PFSK-1 (cell line): ENCODE measurements at regions not wholly inside any gene's neighbourhood (a gene's known extent, or its start where the extent isn't known, plus 50 kb on each side); places are given as distances from the start of the nearest gene placed in this dataset.

Source experiments
- FOXP2 ChIP-seq: optimal IDR thresholded peaks from 2 replicates; pipeline ENCODE3; 2011; ENCODE audit warnings: borderline replicate concordance, control low read depth, inconsistent platforms; ENCODE audit not compliant: insufficient read depth; ENCODE audit errors: extremely low read length, extremely low read depth
- POLR2AphosphoS5 ChIP-seq: IDR thresholded peaks from 2 replicates; pipeline ENCODE4 v1.6.1; 2012; ENCODE audit warnings: low read depth, mild to moderate bottlenecking, control low read depth, low read length, moderate library complexity
- SIN3A ChIP-seq: IDR thresholded peaks from 2 replicates; pipeline ENCODE4 v1.6.1; 2012; ENCODE audit warnings: mild to moderate bottlenecking, low read length, moderate library complexity, borderline replicate concordance; ENCODE audit not compliant: insufficient read depth
- TAF1 ChIP-seq: IDR thresholded peaks from 2 replicates; pipeline ENCODE4 v1.6.1; 2012; ENCODE audit warnings: low read length, control low read depth, borderline replicate concordance; ENCODE audit not compliant: insufficient read depth
- TF ChIP-seq, protein P1 (sequence below), 2 experiments: IDR thresholded peaks; 2 replicates each; pipeline versions ENCODE4 v1.6.1 to v1.8.0; 2011 to 2012; ENCODE audit warnings: low read depth in 2 of 2, low read length in 2 of 2, control low read depth in 1 of 2, inconsistent platforms in 1 of 2, mild to moderate bottlenecking in 1 of 2, moderate library complexity in 1 of 2; ENCODE audit not compliant: insufficient read depth in 1 of 2

DNA sequence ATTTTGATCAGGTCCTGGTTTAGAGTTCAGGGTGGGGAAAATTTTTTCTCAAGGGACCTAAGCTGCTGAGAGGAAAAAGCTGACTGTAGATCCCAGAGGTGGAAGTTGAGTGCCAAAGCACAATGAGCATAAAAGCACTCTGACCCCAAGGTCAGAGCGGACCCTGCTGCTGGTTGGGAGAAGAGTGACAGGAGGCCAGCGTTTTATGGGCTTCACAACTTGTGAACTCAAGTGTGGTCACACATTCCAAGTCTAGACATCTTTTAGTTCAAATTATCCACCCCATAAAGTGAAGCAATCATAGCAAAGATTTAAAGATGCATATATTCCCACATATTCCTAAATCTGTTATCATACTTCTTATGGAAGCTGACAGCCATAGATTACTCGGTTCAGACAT lies 220.3 kb downstream of the CHIC2 start:
- TF ChIP-seq POLR2AphosphoS5: no peak
- no peak for TF ChIP-seq TAF1
- TF ChIP-seq, protein P1, sequence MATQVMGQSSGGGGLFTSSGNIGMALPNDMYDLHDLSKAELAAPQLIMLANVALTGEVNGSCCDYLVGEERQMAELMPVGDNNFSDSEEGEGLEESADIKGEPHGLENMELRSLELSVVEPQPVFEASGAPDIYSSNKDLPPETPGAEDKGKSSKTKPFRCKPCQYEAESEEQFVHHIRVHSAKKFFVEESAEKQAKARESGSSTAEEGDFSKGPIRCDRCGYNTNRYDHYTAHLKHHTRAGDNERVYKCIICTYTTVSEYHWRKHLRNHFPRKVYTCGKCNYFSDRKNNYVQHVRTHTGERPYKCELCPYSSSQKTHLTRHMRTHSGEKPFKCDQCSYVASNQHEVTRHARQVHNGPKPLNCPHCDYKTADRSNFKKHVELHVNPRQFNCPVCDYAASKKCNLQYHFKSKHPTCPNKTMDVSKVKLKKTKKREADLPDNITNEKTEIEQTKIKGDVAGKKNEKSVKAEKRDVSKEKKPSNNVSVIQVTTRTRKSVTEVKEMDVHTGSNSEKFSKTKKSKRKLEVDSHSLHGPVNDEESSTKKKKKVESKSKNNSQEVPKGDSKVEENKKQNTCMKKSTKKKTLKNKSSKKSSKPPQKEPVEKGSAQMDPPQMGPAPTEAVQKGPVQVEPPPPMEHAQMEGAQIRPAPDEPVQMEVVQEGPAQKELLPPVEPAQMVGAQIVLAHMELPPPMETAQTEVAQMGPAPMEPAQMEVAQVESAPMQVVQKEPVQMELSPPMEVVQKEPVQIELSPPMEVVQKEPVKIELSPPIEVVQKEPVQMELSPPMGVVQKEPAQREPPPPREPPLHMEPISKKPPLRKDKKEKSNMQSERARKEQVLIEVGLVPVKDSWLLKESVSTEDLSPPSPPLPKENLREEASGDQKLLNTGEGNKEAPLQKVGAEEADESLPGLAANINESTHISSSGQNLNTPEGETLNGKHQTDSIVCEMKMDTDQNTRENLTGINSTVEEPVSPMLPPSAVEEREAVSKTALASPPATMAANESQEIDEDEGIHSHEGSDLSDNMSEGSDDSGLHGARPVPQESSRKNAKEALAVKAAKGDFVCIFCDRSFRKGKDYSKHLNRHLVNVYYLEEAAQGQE (IDR thresholded peaks at IDR 0.05; ENCODE audit: insufficient read depth in 1 of 2, low read depth in 2 of 2, low read length in 2 of 2): no peak
- no peak for TF ChIP-seq SIN3A
- no peak for TF ChIP-seq FOXP2
